Cardiac fibroblast (primary cell): ENCODE measurements at regions not wholly inside any gene's neighbourhood (a gene's known extent, or its start where the extent isn't known, plus 50 kb on each side); places are given as distances from the start of the nearest gene placed in this dataset.
"Not testable (repeated sequence)": the region's sequence is repeated elsewhere in the genome, so short reads cannot be mapped to it uniquely, and the experiment has no call there.

Experiments
- DNase-seq, 2 donors: peaks; one replicate each; pipeline versions ENCODE4 v3.0.0 to v3.0.0-alpha.2; 2010; ENCODE audit warnings: low read depth in 2 of 2
- H3K4me3 ChIP-seq, 2 donors: replicated peaks in 1 of 2; 1 replicate in 1 of 2; 2 replicates in 1 of 2; pipeline ENCODE4 v1.5.1; 2011; ENCODE audit warnings: low read depth in 2 of 2, low read length in 2 of 2, mild to moderate bottlenecking in 2 of 2, moderate library complexity in 1 of 2
- TF ChIP-seq, protein P1 (sequence below): IDR thresholded peaks from one replicate; pipeline ENCODE4 v1.5.1; 2011; ENCODE audit warnings: low read depth, mild to moderate bottlenecking, low read length, inconsistent platforms

DNA sequence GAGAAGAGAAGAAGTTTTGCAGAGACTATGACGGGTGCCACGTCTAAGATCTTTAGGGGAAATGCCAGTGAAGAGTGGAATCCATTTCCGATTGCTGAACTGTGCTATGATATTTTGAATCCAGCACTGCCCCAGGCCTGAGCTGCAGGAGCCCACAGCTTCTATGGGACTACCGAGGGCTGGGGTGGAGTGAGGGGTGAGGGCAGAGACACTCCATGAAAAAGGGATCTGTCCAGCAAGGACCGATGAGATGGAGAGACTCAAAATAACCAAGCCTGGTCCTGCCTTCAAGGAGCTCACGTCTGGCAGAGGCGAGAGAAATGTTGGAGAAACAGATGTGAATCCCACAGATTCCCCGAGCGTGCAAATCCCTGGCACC is 79.8 kb upstream of the MEF2A start:
- TF ChIP-seq, protein P1, sequence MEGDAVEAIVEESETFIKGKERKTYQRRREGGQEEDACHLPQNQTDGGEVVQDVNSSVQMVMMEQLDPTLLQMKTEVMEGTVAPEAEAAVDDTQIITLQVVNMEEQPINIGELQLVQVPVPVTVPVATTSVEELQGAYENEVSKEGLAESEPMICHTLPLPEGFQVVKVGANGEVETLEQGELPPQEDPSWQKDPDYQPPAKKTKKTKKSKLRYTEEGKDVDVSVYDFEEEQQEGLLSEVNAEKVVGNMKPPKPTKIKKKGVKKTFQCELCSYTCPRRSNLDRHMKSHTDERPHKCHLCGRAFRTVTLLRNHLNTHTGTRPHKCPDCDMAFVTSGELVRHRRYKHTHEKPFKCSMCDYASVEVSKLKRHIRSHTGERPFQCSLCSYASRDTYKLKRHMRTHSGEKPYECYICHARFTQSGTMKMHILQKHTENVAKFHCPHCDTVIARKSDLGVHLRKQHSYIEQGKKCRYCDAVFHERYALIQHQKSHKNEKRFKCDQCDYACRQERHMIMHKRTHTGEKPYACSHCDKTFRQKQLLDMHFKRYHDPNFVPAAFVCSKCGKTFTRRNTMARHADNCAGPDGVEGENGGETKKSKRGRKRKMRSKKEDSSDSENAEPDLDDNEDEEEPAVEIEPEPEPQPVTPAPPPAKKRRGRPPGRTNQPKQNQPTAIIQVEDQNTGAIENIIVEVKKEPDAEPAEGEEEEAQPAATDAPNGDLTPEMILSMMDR: no peak
- H3K4me3 ChIP-seq: peak overlapping the region; percentile 11 to 43
- DNase-seq: no peak

DNA sequence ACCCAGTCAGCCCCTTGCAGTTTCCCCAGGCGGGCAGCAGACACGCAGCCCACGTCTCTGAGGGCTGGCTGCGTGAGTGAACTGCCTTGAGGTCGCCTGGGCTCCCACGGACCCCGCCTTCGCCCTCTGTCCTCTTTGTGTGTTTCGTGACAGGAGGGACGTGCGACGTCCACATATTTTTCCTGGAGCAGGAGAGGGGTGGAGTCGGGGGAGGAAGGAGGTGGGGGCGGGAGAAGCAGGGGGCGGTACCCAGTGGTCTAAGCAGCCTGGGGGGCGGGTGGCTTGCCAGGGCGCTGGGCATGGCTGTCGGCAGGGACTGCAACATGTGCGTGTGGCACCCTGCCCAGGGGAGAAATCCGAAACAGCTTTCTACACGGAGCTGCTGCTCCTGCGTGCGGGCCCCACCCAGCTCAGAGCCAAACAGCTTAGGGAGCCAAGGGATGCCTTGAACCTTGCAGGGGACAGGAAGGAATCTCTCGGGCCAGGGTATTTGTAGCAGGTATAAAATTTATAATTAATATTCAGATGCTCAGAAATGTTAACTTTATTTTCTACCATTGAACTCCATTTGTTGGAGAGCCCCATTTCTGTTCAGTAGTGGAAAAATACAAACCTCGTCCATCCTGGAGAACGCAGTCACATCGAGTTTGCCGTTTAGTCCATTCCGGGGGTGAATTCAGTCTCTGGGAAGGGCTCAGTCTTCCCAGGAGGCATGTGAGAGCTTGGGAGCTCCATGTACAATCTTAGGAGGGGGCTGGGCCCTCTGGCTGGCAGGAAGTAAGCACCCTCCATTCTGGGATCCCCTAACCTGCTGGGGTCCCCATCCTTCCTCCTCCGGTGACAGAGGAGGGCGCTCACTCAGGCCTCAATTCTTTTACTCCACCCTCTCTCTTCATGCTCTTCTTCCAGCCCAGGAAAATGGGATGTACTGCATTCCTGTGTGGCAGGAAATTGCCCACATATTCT is 79.1 kb upstream of the MEF2A start:
- peak; percentile 45 to 90 for DNase-seq
- H3K4me3 ChIP-seq: peak overlapping the region; percentile 11 to 43
- TF ChIP-seq, protein P1: no peak

DNA sequence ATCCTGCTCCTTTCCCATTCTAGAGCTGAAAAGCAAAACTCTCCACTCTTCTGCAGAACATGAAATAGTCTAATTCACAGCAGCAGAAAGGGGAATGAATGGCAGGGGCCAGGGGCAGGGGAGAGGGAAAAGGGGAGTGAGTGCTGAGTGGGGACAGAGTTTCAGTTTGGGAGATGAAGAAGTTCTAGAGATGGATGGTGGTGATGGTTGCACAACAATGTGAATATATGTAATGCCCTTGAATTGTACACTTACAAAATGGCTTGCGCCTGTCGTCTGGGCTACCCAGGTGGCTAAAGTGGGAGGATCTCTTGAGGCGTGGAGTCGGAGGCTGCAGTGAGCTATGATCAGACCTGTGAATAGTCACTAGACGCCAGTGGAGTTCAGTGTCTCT is 78.5 kb upstream of the MEF2A start:
- TF ChIP-seq, protein P1: no peak
- no peak for DNase-seq
- no peak overlapping the region for H3K4me3 ChIP-seq

DNA sequence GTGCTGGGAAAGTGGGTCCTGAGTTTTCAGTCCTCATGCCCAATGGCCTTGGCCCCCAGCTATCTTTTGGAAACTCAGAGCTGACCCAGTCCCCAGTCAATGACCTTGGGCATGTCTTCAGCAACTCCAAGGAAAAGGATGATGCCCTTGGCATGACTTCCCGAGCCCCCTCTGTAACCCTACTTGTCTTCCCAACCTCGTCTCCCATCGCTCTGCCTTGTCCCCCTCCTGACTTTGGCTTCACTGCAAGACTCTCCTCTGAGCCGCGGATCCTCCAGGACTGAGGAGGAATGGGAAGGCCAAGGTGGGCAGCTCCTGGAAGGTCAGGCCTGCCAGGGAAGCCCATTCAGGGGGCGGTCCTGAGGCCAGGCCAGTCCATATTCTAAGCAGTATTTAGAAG is 73.5 kb upstream of the MEF2A start:
- DNase-seq: no peak
- TF ChIP-seq, protein P1: no peak
- no peak overlapping the region for H3K4me3 ChIP-seq

DNA sequence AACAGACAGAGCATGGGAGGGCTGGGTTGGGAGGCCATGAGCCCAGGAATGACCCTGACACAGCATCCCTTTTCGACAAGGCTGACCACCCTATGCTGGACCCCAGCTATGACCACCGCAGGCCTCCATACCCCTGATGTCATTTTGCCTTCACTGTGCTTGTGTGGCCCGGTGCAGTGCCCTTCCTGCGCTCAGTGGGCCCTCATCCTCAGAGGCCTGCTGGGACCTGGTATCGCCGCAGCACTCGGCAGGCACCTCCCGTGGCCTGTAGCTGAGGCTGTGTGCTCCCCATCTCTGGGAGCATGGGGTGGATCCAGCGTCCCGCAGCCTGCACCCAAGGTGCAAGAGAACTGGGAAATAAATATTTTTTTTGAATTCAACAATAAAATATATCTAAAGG is 73.1 kb upstream of the MEF2A start:
- DNase-seq: no peak
- H3K4me3 ChIP-seq: no peak overlapping the region
- TF ChIP-seq, protein P1: no peak

DNA sequence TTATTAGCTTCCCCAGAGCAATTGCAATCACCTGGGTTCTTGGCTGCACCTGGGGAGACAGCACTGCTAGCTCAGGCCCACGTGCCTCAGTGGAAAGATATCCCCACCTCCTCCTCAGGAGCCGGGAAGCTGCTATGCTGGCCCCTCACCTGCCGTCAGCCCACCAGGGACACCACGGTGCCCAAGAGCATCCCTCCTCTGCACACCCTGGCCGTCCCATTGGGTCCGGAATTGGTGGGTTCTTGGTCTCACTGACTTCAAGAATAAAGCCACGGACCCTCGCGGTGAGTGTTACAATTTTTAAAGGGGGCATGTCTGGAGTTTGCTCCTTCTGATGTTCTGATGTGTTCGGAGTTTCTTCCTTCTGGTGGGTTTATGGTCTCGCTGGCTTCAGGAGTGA is 72.3 kb upstream of the MEF2A start:
- no peak for DNase-seq
- H3K4me3 ChIP-seq: no peak overlapping the region
- TF ChIP-seq, protein P1: no peak

DNA sequence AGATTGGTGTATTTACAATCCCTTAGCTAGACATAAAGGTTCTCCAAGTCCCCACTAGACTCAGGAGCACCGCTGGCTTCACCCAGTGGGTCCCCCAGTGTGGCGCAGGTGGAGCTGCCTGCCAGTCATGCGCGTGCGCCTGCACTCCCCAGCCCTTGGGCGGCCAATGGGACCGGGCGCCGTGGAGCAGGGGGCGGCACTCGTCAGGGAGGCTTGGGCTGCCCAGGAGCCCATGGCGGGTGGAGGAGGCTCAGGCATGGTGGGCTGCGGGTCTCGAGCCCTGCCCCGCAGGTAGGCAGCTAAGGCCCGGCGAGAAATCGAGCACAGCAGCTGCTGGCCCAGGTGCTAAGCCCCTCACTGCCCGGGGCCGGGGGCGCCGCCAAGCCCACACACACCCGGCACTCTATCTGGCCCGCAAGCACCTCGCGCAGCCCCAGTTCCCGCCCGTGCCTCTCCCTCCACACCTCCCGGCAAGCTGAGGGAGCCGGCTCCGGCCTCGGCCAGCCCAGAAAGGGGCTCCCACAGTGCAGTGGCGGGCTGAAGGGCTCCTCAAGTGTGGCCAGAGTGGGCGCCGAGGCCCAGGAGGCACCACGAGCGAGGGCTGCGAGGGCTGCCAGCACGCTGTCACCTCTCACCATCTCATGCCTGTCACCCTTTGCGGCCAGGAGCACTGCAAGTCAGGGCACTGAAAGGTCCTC is 71.1 kb upstream of the MEF2A start:
- not testable (repeated sequence) for H3K4me3 ChIP-seq, DNase-seq
